Endodermal cell (in vitro differentiated cells): ENCODE measurements at regions not wholly inside any gene's neighbourhood (a gene's known extent, or its start where the extent isn't known, plus 50 kb on each side); places are given as distances from the start of the nearest gene placed in this dataset.
"Not testable (repeated sequence)": the region's sequence is repeated elsewhere in the genome, so short reads cannot be mapped to it uniquely, and the experiment has no call there.

Experiments used
- DNase-seq: peaks from one replicate; pipeline ENCODE4 v3.0.0-alpha.2; 2017
- H3K27ac ChIP-seq: 2 replicates; pipeline ENCODE4 v1.5.1; 2013; ENCODE audit warnings: mild to moderate bottlenecking, low read depth, low read length, moderate library complexity
- H3K27me3 ChIP-seq: 2 replicates; pipeline ENCODE4 v1.6.1; 2013; ENCODE audit warnings: mild to moderate bottlenecking, low read length, moderate library complexity; ENCODE audit not compliant: insufficient read depth, control insufficient read depth, poor library complexity, severe bottlenecking
- H3K36me3 ChIP-seq: 2 replicates; pipeline ENCODE4 v1.7.0; 2013; ENCODE audit warnings: mild to moderate bottlenecking, low read length, moderate library complexity; ENCODE audit not compliant: control insufficient read depth, insufficient read depth
- H3K4me1 ChIP-seq: one replicate; pipeline ENCODE4 v1.7.0; 2013; ENCODE audit warnings: low read length; ENCODE audit not compliant: control insufficient read depth, insufficient read depth
- H3K4me3 ChIP-seq: 2 replicates; pipeline ENCODE4 v1.5.1; 2013; ENCODE audit warnings: mild to moderate bottlenecking, low read length, moderate library complexity
- H3K9ac ChIP-seq: 2 replicates; pipeline ENCODE4 v1.6.1; 2013; ENCODE audit warnings: mild to moderate bottlenecking, low read length, moderate library complexity; ENCODE audit not compliant: poor library complexity, severe bottlenecking; ENCODE audit errors: extremely low read depth
- H3K9me3 ChIP-seq: 2 replicates; pipeline ENCODE4 v1.6.1; 2013; ENCODE audit warnings: mild to moderate bottlenecking, low read length, moderate library complexity; ENCODE audit not compliant: control insufficient read depth
- H3K27ac Mint-ChIP-seq: 2 replicates; pipeline ENCODE4 v1.8.0; 2020; ENCODE audit warnings: mixed read lengths
- H3K27me3 Mint-ChIP-seq: 2 replicates; pipeline ENCODE4 v1.8.0; 2021; ENCODE audit warnings: mild to moderate bottlenecking, mixed read lengths; ENCODE audit not compliant: insufficient read depth
- H3K36me3 Mint-ChIP-seq: 2 replicates; pipeline ENCODE4 v1.8.0; 2020; ENCODE audit warnings: low read depth, mixed read lengths
- H3K4me1 Mint-ChIP-seq: 2 replicates; pipeline ENCODE4 v1.8.0; 2020; ENCODE audit warnings: mixed read lengths
- H3K4me3 Mint-ChIP-seq: 2 replicates; pipeline ENCODE4 v1.8.0; 2020; ENCODE audit warnings: mild to moderate bottlenecking, moderate library complexity, mixed read lengths
- H3K9me3 Mint-ChIP-seq: 2 replicates; pipeline ENCODE4 v1.8.0; 2020; ENCODE audit warnings: mild to moderate bottlenecking, mixed read lengths
- WGBS, 2 experiments: methylation state at CpG; one replicate each; pipeline versions ENCODE4 v1.1.5 to v1.1.7; 2013; ENCODE audit warnings: missing lambda C conversion rate in 2 of 2, mixed read lengths in 1 of 2; ENCODE audit not compliant: insufficient coverage in 1 of 2, insufficient read length in 1 of 2; 5-methylcytosine and 5-hydroxymethylcytosine counted together
- TF ChIP-seq, protein P1 (sequence below): fragments of 200-600 bp; sonication (generic); conservative IDR thresholded peaks from 2 replicates; pipeline ENCODE4 v1.5.0; 2021; ENCODE audit warnings: antibody characterized with exemption, mild to moderate bottlenecking

DNA sequence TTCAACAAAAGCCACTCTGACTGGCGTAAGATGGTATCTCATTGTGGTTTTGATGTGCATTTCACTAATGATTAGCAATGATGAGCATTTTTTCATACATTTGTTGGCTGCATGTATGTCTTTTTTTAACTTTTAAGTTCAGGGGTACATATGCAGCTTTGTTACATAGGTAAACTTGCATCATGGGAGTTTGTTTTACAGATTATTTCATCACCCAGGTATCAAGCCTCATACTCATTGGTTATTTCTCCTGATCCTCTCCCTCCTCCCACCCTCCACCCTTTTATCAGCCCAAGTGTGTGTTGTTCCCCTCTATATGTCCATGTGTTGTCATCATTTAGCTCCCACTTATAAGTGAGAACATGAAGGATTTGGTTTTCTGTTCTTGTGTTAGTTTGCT is 154.1 kb upstream of the POGK start:
- TF ChIP-seq, protein P1, sequence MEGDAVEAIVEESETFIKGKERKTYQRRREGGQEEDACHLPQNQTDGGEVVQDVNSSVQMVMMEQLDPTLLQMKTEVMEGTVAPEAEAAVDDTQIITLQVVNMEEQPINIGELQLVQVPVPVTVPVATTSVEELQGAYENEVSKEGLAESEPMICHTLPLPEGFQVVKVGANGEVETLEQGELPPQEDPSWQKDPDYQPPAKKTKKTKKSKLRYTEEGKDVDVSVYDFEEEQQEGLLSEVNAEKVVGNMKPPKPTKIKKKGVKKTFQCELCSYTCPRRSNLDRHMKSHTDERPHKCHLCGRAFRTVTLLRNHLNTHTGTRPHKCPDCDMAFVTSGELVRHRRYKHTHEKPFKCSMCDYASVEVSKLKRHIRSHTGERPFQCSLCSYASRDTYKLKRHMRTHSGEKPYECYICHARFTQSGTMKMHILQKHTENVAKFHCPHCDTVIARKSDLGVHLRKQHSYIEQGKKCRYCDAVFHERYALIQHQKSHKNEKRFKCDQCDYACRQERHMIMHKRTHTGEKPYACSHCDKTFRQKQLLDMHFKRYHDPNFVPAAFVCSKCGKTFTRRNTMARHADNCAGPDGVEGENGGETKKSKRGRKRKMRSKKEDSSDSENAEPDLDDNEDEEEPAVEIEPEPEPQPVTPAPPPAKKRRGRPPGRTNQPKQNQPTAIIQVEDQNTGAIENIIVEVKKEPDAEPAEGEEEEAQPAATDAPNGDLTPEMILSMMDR = no peak
- H3K36me3 ChIP-seq = no peaks in the 10 kb centered on the region
- H3K9ac ChIP-seq = no peak overlapping the region
- Mint-ChIP-seq H3K27me3 (no peaks in the 10 kb centered on the region), H3K36me3 (peaks cover 2% of the 10 kb centered on the region), H3K9me3 (peaks cover 20% of the 10 kb centered on the region), H3K4me1 (no peaks in the 10 kb centered on the region), H3K4me3 (no peak overlapping the region), H3K27ac (no peak overlapping the region)
- no peaks in the 10 kb centered on the region for H3K4me1 ChIP-seq
- H3K4me3 ChIP-seq = no peak overlapping the region
- H3K27ac ChIP-seq = no peak overlapping the region
- peaks cover 26% of the 10 kb centered on the region for H3K9me3 ChIP-seq
- WGBS, 2 experiments = 100% methylated on average over 1 of the region's 1 CpG
- no peak for DNase-seq
- no peaks in the 10 kb centered on the region for H3K27me3 ChIP-seq

DNA sequence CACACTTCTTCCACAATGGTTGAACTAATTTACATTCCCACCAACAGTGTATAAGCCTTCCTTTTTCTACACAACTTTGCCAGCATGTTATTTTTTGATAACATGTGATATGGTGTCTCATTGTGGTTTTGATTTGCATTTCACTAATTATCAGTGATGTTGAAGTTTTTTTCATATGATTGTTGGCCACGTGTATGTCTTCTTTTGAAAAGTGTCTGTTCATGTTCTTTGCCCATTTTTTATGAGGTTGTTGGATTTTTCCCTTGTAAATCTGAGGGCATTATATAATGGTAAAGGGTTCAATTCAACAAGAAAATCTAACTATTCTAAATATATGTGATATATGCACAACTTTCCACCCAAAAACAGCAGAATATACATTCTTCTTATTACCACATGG is 153.4 kb upstream of the POGK start:
- H3K9me3 Mint-ChIP-seq = peaks cover 20% of the 10 kb centered on the region
- WGBS, 2 experiments = 56 to 86% methylated on average over 1 of the region's 1 CpG
- H3K4me1 ChIP-seq, H3K36me3 Mint-ChIP-seq, H3K4me3 ChIP-seq, H3K4me3 Mint-ChIP-seq, DNase-seq, H3K27me3 ChIP-seq, H3K9ac ChIP-seq, H3K4me1 Mint-ChIP-seq, H3K27ac ChIP-seq, H3K27ac Mint-ChIP-seq, H3K27me3 Mint-ChIP-seq, H3K36me3 ChIP-seq: not testable (repeated sequence)
- H3K9me3 ChIP-seq = peaks cover 26% of the 10 kb centered on the region

DNA sequence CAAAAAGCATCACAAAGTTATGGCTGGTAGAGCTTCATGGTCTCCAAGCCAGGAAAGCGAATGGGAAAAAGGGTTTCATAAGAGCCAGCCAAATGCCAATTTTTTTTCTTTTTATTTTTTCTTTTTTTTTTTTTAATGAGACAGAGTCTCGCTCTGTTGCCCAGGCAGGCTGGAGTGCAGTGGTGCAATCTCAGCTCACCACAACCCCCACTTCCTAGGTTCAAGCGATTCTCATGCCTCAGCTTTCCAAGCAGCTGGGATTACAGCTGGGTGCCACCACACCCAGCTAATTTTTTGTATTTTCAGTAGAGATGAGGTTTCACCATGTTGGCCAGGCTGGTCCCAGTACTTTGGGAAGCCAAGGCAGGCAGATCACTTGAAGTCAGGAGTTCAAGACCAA is 148.7 kb upstream of the POGK start:
- 92% methylated on average over 3 of the region's 3 CpGs; no CpG with 5 or more reads in 1 of the 2 experiments for WGBS, 2 experiments
- H3K27ac Mint-ChIP-seq, H3K9ac ChIP-seq, H3K4me3 Mint-ChIP-seq, H3K27me3 ChIP-seq, H3K36me3 ChIP-seq, H3K27ac ChIP-seq, H3K36me3 Mint-ChIP-seq, H3K27me3 Mint-ChIP-seq, H3K4me1 Mint-ChIP-seq, H3K4me3 ChIP-seq, DNase-seq, H3K4me1 ChIP-seq: not testable (repeated sequence)
- peaks cover 20% of the 10 kb centered on the region for H3K9me3 ChIP-seq
- H3K9me3 Mint-ChIP-seq = peaks cover 11% of the 10 kb centered on the region

DNA sequence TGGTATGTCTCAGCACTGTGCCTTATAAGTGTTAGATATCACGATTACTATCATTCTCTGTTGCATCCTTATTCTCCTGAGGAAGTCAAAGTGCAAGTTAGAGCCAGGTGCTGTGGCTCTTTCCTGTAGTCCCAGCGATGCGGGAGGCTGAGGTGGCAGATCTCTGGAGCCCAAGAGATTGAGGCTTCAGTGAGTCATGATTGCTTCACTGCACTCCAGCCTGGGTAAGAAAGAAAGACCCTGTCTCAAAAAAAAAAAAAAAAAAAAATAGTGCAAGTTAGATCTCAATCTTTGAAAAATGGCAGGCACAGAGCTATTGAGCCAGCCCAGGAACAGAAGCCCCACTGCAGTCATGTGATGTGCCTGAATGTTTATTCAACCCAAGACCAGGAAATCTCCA is 147.8 kb upstream of the POGK start:
- H3K4me3 Mint-ChIP-seq = no peak overlapping the region
- TF ChIP-seq, protein P1 = no peak
- 96 to 100% methylated on average over 1 to 3 of the region's 3 CpGs for WGBS, 2 experiments
- H3K9me3 Mint-ChIP-seq = peaks cover 5% of the 10 kb centered on the region
- Histone ChIP-seq H3K27me3 (no peaks in the 10 kb centered on the region), H3K9me3 (peaks cover 16% of the 10 kb centered on the region), H3K27ac (no peak overlapping the region), H3K36me3 (no peaks in the 10 kb centered on the region), H3K9ac (no peak overlapping the region), H3K4me3 (no peak overlapping the region), H3K4me1 (peaks cover 10% of the 10 kb centered on the region)
- no peaks in the 10 kb centered on the region for H3K36me3 Mint-ChIP-seq
- no peaks in the 10 kb centered on the region for H3K27me3 Mint-ChIP-seq
- no peak overlapping the region for H3K27ac Mint-ChIP-seq
- no peak for DNase-seq
- peaks cover 8% of the 10 kb centered on the region for H3K4me1 Mint-ChIP-seq
